KBM-7 (cell line): ENCODE measurements at regions not wholly inside any gene's neighbourhood (a gene's known extent, or its start where the extent isn't known, plus 50 kb on each side); places are given as distances from the start of the nearest gene placed in this dataset.

Experiments used
- DNase-seq: peaks from one replicate; pipeline ENCODE4 v3.0.0-alpha.2; 2015
- in situ Hi-C: fragments of 300-500 bp; cut with MboI; formaldehyde crosslinking; loops from 2 replicates; pipeline ENCODE4 v1.14.3; 2020; ENCODE audit warnings: low sequenced_read_pairs, low pct_unique_long_range_greater_than_20kb, mixed read lengths

GRCh38 chr6:164554226-164554625, 755.2 kb downstream of the C6orf118 start:
- in situ Hi-C loops = no loop called here
- DNase-seq = no peak

- in situ Hi-C loops = no loop called here
- no peak for DNase-seq
Measured at GRCh38 chr6:164551706-164552105, 757.7 kb downstream of the C6orf118 start.

- no peak for DNase-seq
- in situ Hi-C loops = no loop called here
Measured at GRCh38 chr6:164547076-164547475, 762.3 kb downstream of the C6orf118 start.

- DNase-seq = no peak
Measured at GRCh38 chr6:164546263-164546662, 763.1 kb downstream of the C6orf118 start.

GRCh38 chr6:164534070-164534766, 775.2 kb downstream of the C6orf118 start:
- DNase-seq = no peak
- in situ Hi-C loops = no loop called here

More at GRCh38 chr6:164546263-164546662, 763.1 kb downstream of the C6orf118 start:
- in situ Hi-C loops = no loop called here

GRCh38 chr6:164533045-164533362, 776.4 kb downstream of the C6orf118 start:
- no peak for DNase-seq
- in situ Hi-C loops = no loop called here

GRCh38 chr6:164532198-164533044, 777.0 kb downstream of the C6orf118 start:
- no peak for DNase-seq

GRCh38 chr6:164531736-164532135, 777.7 kb downstream of the C6orf118 start:
- in situ Hi-C loops = no loop called here
- no peak for DNase-seq

More at GRCh38 chr6:164532198-164533044, 777.0 kb downstream of the C6orf118 start:
- in situ Hi-C loops = no loop called here

- in situ Hi-C loops = no loop called here
- DNase-seq = no peak
Measured at GRCh38 chr6:164528539-164528938, 780.9 kb downstream of the C6orf118 start.

GRCh38 chr6:164523087-164523654, 786.2 kb downstream of the C6orf118 start:
- DNase-seq = no peak
- in situ Hi-C loops = no loop called here

- in situ Hi-C loops = no loop called here
Measured at GRCh38 chr6:164520916-164521315, 788.5 kb downstream of the C6orf118 start.

GRCh38 chr6:164507206-164507940, 802.0 kb downstream of the C6orf118 start:
- in situ Hi-C loops = no loop called here
- peak; percentile 27 for DNase-seq

More at GRCh38 chr6:164520916-164521315, 788.5 kb downstream of the C6orf118 start:
- DNase-seq = no peak

- no peak for DNase-seq
- in situ Hi-C loops = no loop called here
Measured at GRCh38 chr6:164505425-164505824, 804.0 kb downstream of the C6orf118 start.

GRCh38 chr6:164502833-164503232, 806.6 kb downstream of the C6orf118 start:
- DNase-seq = no peak

GRCh38 chr6:164495882-164496495, 813.4 kb downstream of the C6orf118 start:
- in situ Hi-C loops = no loop called here

More at GRCh38 chr6:164502833-164503232, 806.6 kb downstream of the C6orf118 start:
- in situ Hi-C loops = no loop called here

GRCh38 chr6:164478426-164478825, 831.0 kb downstream of the C6orf118 start:
- no peak for DNase-seq

More at GRCh38 chr6:164495882-164496495, 813.4 kb downstream of the C6orf118 start:
- DNase-seq = no peak

GRCh38 chr6:164477790-164478189, 831.6 kb downstream of the C6orf118 start:
- no peak for DNase-seq
- in situ Hi-C loops = no loop called here

More at GRCh38 chr6:164478426-164478825, 831.0 kb downstream of the C6orf118 start:
- in situ Hi-C loops = no loop called here

- in situ Hi-C loops = no loop called here
- no peak for DNase-seq
Measured at GRCh38 chr6:164477101-164477500, 832.3 kb downstream of the C6orf118 start.
